Neural cell (in vitro differentiated cells): ENCODE measurements at regions not wholly inside any gene's neighbourhood (a gene's known extent, or its start where the extent isn't known, plus 50 kb on each side); places are given as distances from the start of the nearest gene placed in this dataset.

Experiments used
- H2AFZ ChIP-seq: fragments of 200-600, 300-800 bp; sonication (generic), shearing (Covaris generic); 2 replicates; pipeline ENCODE4 v1.6.0; 2014; ENCODE audit warnings: low read depth, mild to moderate bottlenecking, antibody characterized with exemption, low read length, moderate library complexity
- H3F3A ChIP-seq: fragments of 200-600 bp; shearing (Covaris generic); 2 replicates; pipeline ENCODE4 v1.6.1; 2016; ENCODE audit warnings: mild to moderate bottlenecking, moderate library complexity, mixed read lengths, antibody characterized with exemption, low read length; ENCODE audit not compliant: insufficient read depth, poor library complexity, severe bottlenecking
- H3K27ac ChIP-seq: fragments of 200-600, 300-800 bp; sonication (generic), shearing (Covaris generic); 2 replicates; pipeline ENCODE4 v1.5.1; 2014; ENCODE audit warnings: mild to moderate bottlenecking, low read length, moderate library complexity
- H3K27me3 ChIP-seq: fragments of 300-800, 200-600 bp; sonication (generic), shearing (Covaris generic); 2 replicates; pipeline ENCODE4 v1.6.0; 2014; ENCODE audit warnings: mild to moderate bottlenecking, low read depth, low read length, moderate library complexity; ENCODE audit not compliant: insufficient read depth
- H3K36me3 ChIP-seq: fragments of 300-800, 200-600 bp; sonication (generic), shearing (Covaris generic); 2 replicates; pipeline ENCODE4 v1.5.1; 2014; ENCODE audit warnings: mild to moderate bottlenecking, antibody characterized with exemption, low read length, moderate library complexity; ENCODE audit not compliant: insufficient read depth
- H3K4me2 ChIP-seq: fragments of 300-800, 200-600 bp; sonication (generic), shearing (Covaris generic); 2 replicates; pipeline ENCODE4 v1.6.0; 2014; ENCODE audit warnings: mild to moderate bottlenecking, low read length
- H3K4me3 ChIP-seq: fragments of 300-800, 200-600 bp; sonication (generic), shearing (Covaris generic); 2 replicates; pipeline ENCODE4 v1.5.1; 2014; ENCODE audit warnings: mild to moderate bottlenecking, low read length, moderate library complexity
- H3K79me2 ChIP-seq: fragments of 200-600 bp; shearing (Covaris generic); replicated peaks from 2 replicates; pipeline ENCODE4 v1.6.0; 2014; ENCODE audit warnings: mild to moderate bottlenecking, low read length, moderate library complexity; ENCODE audit not compliant: insufficient read depth
- H3K9ac ChIP-seq: fragments of 300-800, 200-600 bp; sonication (generic), shearing (Covaris generic); 2 replicates; pipeline ENCODE4 v1.6.1; 2016; ENCODE audit warnings: mild to moderate bottlenecking, low read length, mixed read lengths
- H3K9me2 ChIP-seq: fragments of 200-600 bp; shearing (Covaris generic); 2 replicates; pipeline ENCODE4 v1.6.1; 2016; ENCODE audit warnings: mild to moderate bottlenecking, low read length, mixed read lengths; ENCODE audit not compliant: insufficient read depth
- H3K9me3 ChIP-seq: fragments of 200-600, 300-800 bp; sonication (generic), shearing (Covaris generic); 2 replicates; pipeline ENCODE4 v1.6.1; 2016; ENCODE audit warnings: mild to moderate bottlenecking, mixed run types, low read length, moderate library complexity, mixed read lengths
- H4K20me1 ChIP-seq: fragments of 200-600 bp; shearing (Covaris generic); 2 replicates; pipeline ENCODE4 v1.6.1; 2016; ENCODE audit warnings: mild to moderate bottlenecking, mixed run types; ENCODE audit not compliant: insufficient read depth
- CTCF ChIP-seq: fragments of 450-650 bp; IDR thresholded peaks from 2 replicates; pipeline ENCODE4 v1.5.1; 2014; ENCODE audit warnings: antibody characterized with exemption, mild to moderate bottlenecking, moderate library complexity; ENCODE audit not compliant: poor library complexity, severe bottlenecking
- EP300 ChIP-seq: fragments of 450-650 bp; conservative IDR thresholded peaks from 2 replicates; pipeline ENCODE4 v1.6.1; 2014; ENCODE audit warnings: antibody characterized with exemption, mild to moderate bottlenecking, moderate library complexity; ENCODE audit not compliant: poor library complexity, severe bottlenecking
- EZH2 ChIP-seq: fragments of 200-600, 300-800 bp; shearing (Covaris generic), sonication (generic); IDR thresholded peaks from 2 replicates; pipeline ENCODE4 v1.6.1; 2014; ENCODE audit warnings: antibody characterized with exemption, low read length, borderline replicate concordance, mild to moderate bottlenecking; ENCODE audit not compliant: insufficient read depth, poor library complexity, severe bottlenecking
- MXI1 ChIP-seq: fragments of 450-650 bp; conservative IDR thresholded peaks from 2 replicates; pipeline ENCODE4 v1.6.1; 2014; ENCODE audit warnings: antibody characterized with exemption, mild to moderate bottlenecking; ENCODE audit not compliant: poor library complexity, severe bottlenecking
- POLR2AphosphoS5 ChIP-seq: IDR thresholded peaks from 2 replicates; pipeline ENCODE4 v1.6.1; 2012
- RAD21 ChIP-seq: fragments of 450-650 bp; conservative IDR thresholded peaks from 2 replicates; pipeline ENCODE4 v1.6.1; 2014; ENCODE audit warnings: antibody characterized with exemption, mild to moderate bottlenecking, moderate library complexity
- REST ChIP-seq: IDR thresholded peaks from 2 replicates; pipeline ENCODE4 v1.6.1; 2012; ENCODE audit warnings: borderline replicate concordance
- SMC3 ChIP-seq: fragments of 450-650 bp; conservative IDR thresholded peaks from 2 replicates; pipeline ENCODE4 v1.6.1; 2014; ENCODE audit warnings: antibody characterized with exemption, mild to moderate bottlenecking, moderate library complexity; ENCODE audit not compliant: poor library complexity
- TAF1 ChIP-seq: IDR thresholded peaks from 2 replicates; pipeline ENCODE4 v1.6.1; 2012; ENCODE audit warnings: low read depth

GRCh38 chr1:106677181-106677580 lies 379.3 kb upstream of the PRMT6 start:
- Histone ChIP-seq H3K79me2 (no peaks in the 10 kb centered on the region), H3K9me3 (no peaks in the 10 kb centered on the region), H3K4me2 (no peak overlapping the region), H3K4me3 (no peak overlapping the region), H3K36me3 (no peaks in the 10 kb centered on the region), H3K27ac (no peak overlapping the region), H4K20me1 (no peaks in the 10 kb centered on the region), H2AFZ (no peak overlapping the region), H3K9ac (no peak overlapping the region), H3K27me3 (no peaks in the 10 kb centered on the region), H3K9me2 (no peaks in the 10 kb centered on the region), H3F3A (no peaks in the 10 kb centered on the region)
- no peak for TF ChIP-seq POLR2AphosphoS5
- TF ChIP-seq EP300 = no peak
- TF ChIP-seq EZH2 = no peak
- TF ChIP-seq RAD21 = no peak
- TF ChIP-seq CTCF = no peak
- TF ChIP-seq TAF1 = no peak
- TF ChIP-seq MXI1 = no peak
- TF ChIP-seq SMC3 = no peak
- no peak for TF ChIP-seq REST

DNA sequence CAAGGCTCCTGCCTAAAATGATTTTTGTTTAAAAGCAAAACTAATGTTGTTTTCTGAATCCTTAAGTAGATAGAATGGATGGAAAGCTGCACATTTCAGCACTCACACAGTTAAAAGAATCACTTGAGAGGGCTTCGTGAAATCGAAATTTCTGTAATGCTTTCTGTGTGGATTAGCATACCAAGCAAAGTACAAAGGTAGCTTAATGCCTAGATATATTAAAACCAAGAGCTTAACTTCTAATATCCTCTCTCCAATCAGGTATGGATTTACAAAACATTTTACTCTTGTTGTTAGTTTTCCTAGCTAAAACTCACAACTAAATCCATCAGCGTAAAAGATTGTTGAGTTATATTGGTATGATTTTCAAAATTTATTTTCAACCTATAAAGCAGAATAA lies 378.8 kb upstream of the PRMT6 start:
- H3K27me3 ChIP-seq = no peaks in the 10 kb centered on the region
- H3K36me3 ChIP-seq = no peaks in the 10 kb centered on the region
- H3K4me3 ChIP-seq = no peak overlapping the region
- H4K20me1 ChIP-seq = no peaks in the 10 kb centered on the region
- H3K9ac ChIP-seq = no peak overlapping the region
- H3F3A ChIP-seq = no peaks in the 10 kb centered on the region
- no peaks in the 10 kb centered on the region for H3K79me2 ChIP-seq
- H3K27ac ChIP-seq = no peak overlapping the region
- no peaks in the 10 kb centered on the region for H3K9me3 ChIP-seq
- no peaks in the 10 kb centered on the region for H3K9me2 ChIP-seq
- TF ChIP-seq SMC3 (no peak), EP300 (no peak), EZH2 (no peak), POLR2AphosphoS5 (no peak), RAD21 (no peak), REST (no peak), MXI1 (no peak), TAF1 (no peak), CTCF (no peak)
- H2AFZ ChIP-seq = no peak overlapping the region
- H3K4me2 ChIP-seq = no peak overlapping the region
